ENCODE measurements at regions not wholly inside any gene's neighbourhood (a gene's known extent, or its start where the extent isn't known, plus 50 kb on each side); places are given as distances from the start of the nearest gene placed in this dataset.

DNA sequence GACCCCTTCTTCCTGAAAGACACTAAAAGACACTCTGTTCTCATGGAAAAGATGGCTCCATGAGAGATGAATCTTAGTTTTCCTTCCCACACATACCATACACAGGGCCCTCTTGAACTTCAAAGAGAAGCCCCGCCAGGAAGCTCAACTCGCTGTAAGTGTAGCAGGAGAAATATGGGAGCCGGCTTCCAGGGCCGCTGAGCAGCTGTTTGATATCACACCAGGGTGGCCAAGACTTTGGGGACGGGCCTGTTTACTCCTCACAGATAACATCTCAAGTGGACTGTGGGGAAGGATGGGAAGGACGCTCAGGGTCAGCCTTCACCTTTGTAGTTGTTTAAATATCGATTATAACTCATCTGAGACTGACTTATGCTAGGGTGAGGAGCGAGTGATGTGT lies 235.5 kb upstream of the TBX3 start:
- no peaks in the 10 kb centered on the region for H3K27me3 ChIP-seq
- H3K27ac ChIP-seq: peak overlapping the region in 3 of 4 donors; percentile 23 to 43 (median 27)
- TF ChIP-seq POLR2A (IDR thresholded peaks at IDR 0.05) (no peak), POLR2AphosphoS5 (IDR thresholded peaks at IDR 0.05) (no peak), EP300 (IDR thresholded peaks at IDR 0.05; ENCODE audit: low read depth) (no peak)
- TF ChIP-seq, protein P1, sequence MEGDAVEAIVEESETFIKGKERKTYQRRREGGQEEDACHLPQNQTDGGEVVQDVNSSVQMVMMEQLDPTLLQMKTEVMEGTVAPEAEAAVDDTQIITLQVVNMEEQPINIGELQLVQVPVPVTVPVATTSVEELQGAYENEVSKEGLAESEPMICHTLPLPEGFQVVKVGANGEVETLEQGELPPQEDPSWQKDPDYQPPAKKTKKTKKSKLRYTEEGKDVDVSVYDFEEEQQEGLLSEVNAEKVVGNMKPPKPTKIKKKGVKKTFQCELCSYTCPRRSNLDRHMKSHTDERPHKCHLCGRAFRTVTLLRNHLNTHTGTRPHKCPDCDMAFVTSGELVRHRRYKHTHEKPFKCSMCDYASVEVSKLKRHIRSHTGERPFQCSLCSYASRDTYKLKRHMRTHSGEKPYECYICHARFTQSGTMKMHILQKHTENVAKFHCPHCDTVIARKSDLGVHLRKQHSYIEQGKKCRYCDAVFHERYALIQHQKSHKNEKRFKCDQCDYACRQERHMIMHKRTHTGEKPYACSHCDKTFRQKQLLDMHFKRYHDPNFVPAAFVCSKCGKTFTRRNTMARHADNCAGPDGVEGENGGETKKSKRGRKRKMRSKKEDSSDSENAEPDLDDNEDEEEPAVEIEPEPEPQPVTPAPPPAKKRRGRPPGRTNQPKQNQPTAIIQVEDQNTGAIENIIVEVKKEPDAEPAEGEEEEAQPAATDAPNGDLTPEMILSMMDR (IDR thresholded peaks at IDR 0.05): no peak
- peaks cover 0 to 11% (median under 1%) of the 10 kb centered on the region in 4 donors for H3K4me1 ChIP-seq
- no peak for DNase-seq
- WGBS, 2 donors (ENCODE audit: low coverage in 1 of 2): 63 to 67% methylated on average over 1 to 8 of the region's 8 CpGs
- no peaks in the 10 kb centered on the region for H3K36me3 ChIP-seq
- intact Hi-C loops (cut with DNase I; ENCODE audit: low total_unique reads) (no loop called here), in situ Hi-C loops (cut with MboI; ENCODE audit: low pct_ligation_motif_present in 1 of 4, low pct_unique_long_range_greater_than_20kb in 1 of 4, low sequenced_read_pairs in 3 of 4) (no loop called here)
- no peak overlapping the region for H3K4me3 ChIP-seq
- no peaks in the 10 kb centered on the region for H3K9me3 ChIP-seq

DNA sequence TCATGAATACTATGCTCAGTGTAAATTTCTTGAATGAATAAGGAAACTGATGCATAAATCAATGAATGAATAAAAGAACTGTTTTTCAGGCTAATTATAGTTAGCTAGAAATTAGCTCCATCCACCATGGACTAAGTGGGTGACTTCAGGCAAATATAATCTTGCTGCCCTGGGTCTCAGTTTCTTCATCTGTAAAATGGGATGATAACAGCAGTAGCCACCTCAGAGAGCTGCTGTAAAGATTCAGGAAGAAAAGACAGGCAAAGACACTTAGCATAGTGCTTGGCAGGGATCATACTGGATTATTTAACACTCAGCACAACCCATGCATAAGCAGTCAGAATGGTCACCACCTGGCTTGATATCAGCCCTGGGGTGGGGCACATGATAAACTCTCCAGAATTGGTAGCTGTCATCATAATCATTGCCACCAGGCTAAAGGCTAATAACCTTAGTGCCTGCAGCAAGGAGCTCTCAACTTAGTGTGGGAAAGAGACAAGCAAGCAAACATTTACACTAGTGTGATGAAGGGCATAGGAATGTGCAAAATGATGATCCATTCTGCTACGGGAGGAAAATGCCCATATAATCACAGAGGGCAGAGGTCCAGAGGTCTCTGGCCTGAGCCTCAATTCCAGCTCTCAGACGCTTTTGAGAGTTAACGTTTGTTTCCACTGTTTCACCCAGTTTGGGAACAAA lies 234.7 kb upstream of the TBX3 start:
- TF ChIP-seq POLR2AphosphoS5 (IDR thresholded peaks at IDR 0.05): peak in 1 of 3 donors; percentile 48
- TF ChIP-seq, protein P1 (IDR thresholded peaks at IDR 0.05): peak in 2 of 5 experiments; percentile 39 to 43
- no peak for TF ChIP-seq EP300 (IDR thresholded peaks at IDR 0.05; ENCODE audit: low read depth)
- Histone ChIP-seq H3K4me3 (no peak overlapping the region), H3K4me1 (peaks cover 0 to 19% (median 5%) of the 10 kb centered on the region in 4 donors), H3K27me3 (no peaks in the 10 kb centered on the region), H3K9me3 (no peaks in the 10 kb centered on the region), H3K27ac (peak overlapping the region in 3 of 4 donors; percentile 23 to 43 (median 27)), H3K36me3 (no peaks in the 10 kb centered on the region)
- in situ Hi-C loops (cut with MboI; ENCODE audit: low pct_ligation_motif_present in 1 of 4, low pct_unique_long_range_greater_than_20kb in 1 of 4, low sequenced_read_pairs in 3 of 4): no loop called here
- intact Hi-C loops (cut with DNase I; ENCODE audit: low total_unique reads): no loop called here
- peak; percentile 62 for DNase-seq
- 20% methylated on average over 3 of the region's 3 CpGs; no CpG with 5 or more reads in 1 of the 2 donors for WGBS, 2 donors (ENCODE audit: low coverage in 1 of 2)

DNA sequence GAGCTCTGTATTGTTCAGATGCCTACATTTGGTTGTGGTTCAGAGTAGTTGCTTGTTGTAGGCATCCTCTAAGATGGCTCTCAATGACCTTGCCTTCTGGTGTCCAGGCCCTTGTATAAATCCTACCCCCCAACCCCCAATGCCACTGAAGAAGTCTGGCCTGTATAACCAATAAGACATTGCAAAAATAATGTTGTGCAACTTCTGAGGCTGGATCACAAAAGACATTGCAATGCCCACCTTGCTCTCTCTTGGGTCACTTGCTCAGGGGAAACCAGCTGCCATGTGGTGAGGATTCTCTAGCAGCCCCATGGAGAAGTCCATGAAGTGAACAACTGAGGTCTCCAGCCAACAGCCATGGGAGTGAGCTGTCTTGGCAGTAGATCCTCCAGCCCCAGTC lies 234.0 kb upstream of the TBX3 start:
- Histone ChIP-seq H3K27me3 (no peaks in the 10 kb centered on the region), H3K27ac (no peak overlapping the region), H3K4me1 (peaks cover 0 to 19% (median 5%) of the 10 kb centered on the region in 4 donors), H3K9me3 (no peaks in the 10 kb centered on the region), H3K4me3 (no peak overlapping the region), H3K36me3 (no peaks in the 10 kb centered on the region)
- in situ Hi-C loops (cut with MboI; ENCODE audit: low pct_ligation_motif_present in 1 of 4, low pct_unique_long_range_greater_than_20kb in 1 of 4, low sequenced_read_pairs in 3 of 4) (no loop called here), intact Hi-C loops (cut with DNase I; ENCODE audit: low total_unique reads) (no loop called here)
- no peak for TF ChIP-seq POLR2A (IDR thresholded peaks at IDR 0.05)
- no peak for TF ChIP-seq EP300 (IDR thresholded peaks at IDR 0.05; ENCODE audit: low read depth)
- no peak for TF ChIP-seq POLR2AphosphoS5 (IDR thresholded peaks at IDR 0.05)
- TF ChIP-seq, protein P1 (IDR thresholded peaks at IDR 0.05): no peak
- DNase-seq: no peak

DNA sequence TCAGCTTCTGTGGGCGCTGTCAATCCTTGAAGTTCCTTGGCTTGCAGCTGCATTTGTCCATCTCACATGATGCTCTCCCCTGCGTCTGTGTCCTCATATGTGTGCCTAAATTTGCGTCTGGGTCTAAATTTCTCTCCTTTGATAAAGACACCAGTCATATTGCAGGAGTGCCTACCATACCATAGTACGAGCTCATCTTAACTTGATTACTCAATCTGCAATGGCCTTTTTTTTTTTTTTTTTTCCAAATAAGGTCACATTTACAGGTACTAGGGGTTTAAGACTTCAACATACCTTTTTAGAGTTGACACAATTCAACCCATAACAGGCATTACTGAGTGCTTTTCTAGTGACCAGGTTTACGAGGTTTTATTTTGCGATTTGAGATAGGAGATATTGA lies 233.3 kb upstream of the TBX3 start:
- intact Hi-C loops (cut with DNase I; ENCODE audit: low total_unique reads) (no loop called here), in situ Hi-C loops (cut with MboI; ENCODE audit: low pct_ligation_motif_present in 1 of 4, low pct_unique_long_range_greater_than_20kb in 1 of 4, low sequenced_read_pairs in 3 of 4) (no loop called here)
- Histone ChIP-seq H3K4me1 (peaks cover 0 to 19% (median 5%) of the 10 kb centered on the region in 4 donors), H3K27ac (no peak overlapping the region), H3K4me3 (no peak overlapping the region), H3K36me3 (no peaks in the 10 kb centered on the region), H3K9me3 (no peaks in the 10 kb centered on the region), H3K27me3 (no peaks in the 10 kb centered on the region)
- no peak for DNase-seq
- WGBS, 2 donors (ENCODE audit: low coverage in 1 of 2): 83 to 97% methylated on average over 5 to 6 of the region's 6 CpGs
- no peak for TF ChIP-seq POLR2AphosphoS5 (IDR thresholded peaks at IDR 0.05)
- TF ChIP-seq, protein P1 (IDR thresholded peaks at IDR 0.05): no peak
- no peak for TF ChIP-seq EP300 (IDR thresholded peaks at IDR 0.05; ENCODE audit: low read depth)
- no peak for TF ChIP-seq POLR2A (IDR thresholded peaks at IDR 0.05)
